ENCODE measurements at regions not wholly inside any gene's neighbourhood (a gene's known extent, or its start where the extent isn't known, plus 50 kb on each side); places are given as distances from the start of the nearest gene placed in this dataset.
"Not testable (repeated sequence)": the region's sequence is repeated elsewhere in the genome, so short reads cannot be mapped to it uniquely, and the experiment has no call there.

DNA sequence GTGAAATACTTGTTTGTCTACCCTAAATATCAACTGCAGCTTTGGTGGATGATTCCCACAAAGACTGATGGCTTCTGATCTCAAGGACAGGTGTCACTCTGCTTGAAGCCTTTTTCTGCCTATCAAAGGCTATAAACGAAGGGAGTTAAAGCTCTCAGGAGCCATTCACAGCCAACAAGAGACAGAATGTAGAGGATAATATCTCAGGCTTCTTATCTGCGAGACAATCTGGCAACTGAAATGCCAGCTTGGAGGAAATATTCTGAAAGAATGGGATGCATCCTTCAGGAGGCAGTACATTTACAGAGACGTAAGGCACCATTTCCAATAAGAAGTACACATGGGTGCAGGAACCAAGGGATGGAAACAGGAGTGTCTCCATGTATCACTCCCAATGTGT lies 549.4 kb downstream of the GPAM start:
- no peak for DNase-seq

DNA sequence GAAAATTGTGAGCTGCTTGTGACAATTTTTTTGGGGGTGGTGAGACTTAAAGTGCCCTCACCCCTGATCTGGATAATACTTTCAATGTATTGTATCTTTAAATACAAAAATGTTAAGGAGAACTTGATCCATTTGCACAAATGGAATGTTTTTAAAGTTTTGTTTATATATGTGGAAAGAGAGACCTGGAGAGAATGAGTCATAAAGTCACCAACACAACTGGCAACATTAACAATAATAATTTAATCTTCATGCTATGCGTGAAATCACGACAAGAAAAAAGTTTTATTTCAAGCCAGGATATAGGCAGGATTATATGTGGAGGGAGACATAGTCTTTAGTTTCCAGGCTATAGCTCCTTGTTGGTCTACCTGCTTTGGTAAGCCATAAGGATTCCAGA lies 537.5 kb downstream of the GPAM start:
- no peak for DNase-seq

DNA sequence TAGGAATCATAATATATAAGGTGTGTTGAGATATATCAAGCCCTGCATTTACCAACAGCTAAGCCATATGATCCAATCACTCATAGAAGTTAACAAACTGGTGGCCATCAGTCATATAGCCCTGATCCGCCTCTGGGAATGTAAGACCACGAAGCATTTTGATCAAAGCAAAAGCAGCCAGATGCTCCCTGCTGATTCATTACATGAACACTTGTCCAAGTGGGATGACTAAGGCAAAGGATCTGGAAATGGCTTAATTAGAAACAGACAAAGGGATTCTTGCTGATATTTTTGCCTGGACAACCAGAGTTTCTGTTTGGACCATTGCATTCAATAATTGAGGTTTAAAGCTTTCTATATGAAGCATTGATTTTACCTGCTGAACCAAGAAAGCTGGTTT lies 535.5 kb downstream of the GPAM start:
- no peak for DNase-seq

DNA sequence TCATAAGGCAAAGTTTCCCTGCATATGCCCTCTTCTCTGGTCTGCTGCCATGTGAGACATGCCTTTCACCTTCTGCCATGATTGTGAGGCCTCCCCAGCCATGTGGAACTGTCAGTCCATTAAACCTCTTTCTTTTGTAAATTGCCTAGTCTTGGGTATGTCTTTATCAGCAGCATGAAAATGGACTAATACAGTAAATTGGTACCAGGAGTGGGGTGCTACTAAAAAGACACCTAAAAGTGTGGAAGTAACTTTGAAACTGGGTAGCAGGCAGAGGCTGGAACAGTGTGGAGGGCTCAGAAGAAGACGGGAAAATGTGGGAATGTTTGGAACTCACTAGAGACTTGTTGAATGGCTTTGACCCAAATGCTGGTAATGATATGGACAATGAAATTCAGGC lies 534.5 kb downstream of the GPAM start:
- not testable (repeated sequence) for DNase-seq

DNA sequence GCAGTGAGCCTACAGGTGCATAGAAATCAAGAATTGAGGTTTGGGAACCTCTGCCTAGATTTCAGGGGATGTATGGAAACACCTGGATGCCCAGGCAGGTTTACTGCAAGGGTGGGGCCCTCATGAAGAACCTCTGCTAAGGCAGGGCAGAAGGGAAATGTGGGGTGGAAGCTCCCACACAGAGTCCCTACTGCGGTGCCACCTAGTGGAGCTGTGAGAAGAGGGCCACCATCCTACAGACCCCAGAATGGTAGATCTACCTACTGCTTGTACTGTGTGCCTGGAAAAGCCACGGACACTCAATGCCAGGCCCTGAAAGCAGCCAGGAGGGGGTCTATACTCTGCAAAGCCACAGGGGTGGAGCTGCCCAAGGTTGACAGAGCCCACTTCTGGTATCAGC lies 533.5 kb downstream of the GPAM start:
- no peak for DNase-seq

DNA sequence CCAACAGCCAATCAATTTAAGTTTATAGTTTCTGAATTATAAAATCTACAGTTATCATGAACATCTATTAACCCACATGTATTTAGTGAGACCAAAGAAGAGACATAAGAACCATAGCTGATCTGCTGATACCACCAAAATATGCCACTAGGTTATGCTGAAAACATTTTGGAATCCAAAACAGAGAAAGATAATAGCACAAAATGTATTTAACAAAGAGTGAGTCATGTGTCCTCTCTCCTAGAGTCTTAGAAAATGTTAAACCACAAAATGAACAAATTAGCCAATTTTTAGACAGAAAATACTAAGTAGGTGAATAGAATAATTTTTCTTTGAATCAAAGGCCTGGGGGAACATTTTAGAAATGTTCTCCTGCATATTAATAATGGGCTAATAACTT lies 527.5 kb downstream of the GPAM start:
- no peak for DNase-seq

DNA sequence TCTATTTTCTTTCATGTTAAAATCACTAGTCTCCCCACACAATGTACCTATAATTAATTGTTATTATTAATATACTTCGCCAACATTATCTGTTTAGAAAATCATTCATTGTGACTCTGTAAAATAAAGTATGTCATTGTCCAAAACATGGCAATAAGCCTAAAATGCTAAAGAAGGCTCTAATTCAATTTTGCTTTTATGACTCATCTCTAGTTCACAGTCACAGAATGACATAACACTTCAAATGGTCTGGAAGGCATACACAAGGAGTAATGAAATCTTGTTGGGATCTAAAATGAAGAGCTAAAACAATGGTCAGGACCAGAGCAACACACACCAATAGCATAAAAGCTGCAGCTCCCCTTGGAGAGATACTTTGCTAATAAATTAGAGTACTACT lies 505.8 kb downstream of the GPAM start:
- DNase-seq = no peak

DNA sequence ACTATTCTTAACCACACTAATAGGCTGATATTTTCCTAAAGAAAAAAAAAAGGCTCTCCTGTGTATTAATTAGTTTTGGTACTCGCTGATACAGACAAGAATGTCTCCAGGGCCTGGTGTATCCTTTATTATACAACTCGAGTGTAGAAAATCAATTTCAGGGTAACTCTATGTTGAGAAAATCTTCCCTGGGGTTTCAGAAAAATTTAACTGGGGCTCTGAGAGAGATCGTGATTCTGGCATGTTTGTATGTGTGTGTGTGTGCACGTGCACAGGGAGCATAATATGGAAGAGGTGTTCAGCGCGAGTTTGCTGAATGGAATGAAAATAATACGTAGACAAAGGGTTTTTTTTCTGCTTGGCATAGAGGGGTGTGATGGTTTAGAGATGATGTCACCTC lies 496.8 kb downstream of the GPAM start:
- DNase-seq = no peak

DNA sequence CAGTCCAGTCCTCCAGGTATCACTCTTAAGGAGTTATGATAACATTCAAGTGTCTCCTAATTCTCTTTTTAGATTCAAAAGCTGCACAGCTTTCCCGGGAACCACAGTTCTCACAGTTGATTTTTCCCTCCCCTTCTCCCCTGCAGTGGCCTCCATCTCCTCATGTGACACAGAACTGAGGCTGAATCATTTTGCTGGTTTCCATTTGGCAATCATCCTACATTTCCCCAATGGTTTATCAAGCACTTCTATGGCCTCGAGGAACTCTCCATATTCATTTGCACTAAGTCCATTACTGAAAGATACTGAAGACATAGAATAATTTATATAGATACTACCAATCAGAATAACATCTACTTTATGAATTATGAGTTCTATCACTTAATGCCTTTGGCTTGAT lies 484.9 kb downstream of the GPAM start:
- no peak for DNase-seq

DNA sequence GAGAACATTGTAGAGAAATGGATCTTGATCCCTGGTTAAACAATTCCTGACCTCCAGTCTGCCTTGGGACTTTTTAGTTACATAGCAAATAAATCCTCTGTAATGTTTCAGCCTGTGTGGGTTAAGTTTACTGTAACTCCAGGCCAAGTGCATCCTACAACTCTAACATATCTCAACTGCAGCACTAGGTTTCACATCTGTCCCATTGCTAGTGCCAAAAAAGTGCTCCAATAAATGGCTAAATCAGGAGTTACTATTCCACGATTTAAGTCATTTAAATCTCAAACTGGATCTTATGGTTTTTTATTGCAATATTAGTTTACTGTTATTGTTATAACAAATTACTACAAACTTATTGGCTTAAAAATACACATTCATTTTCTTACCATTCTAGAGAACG lies 479.6 kb downstream of the GPAM start:
- no peak for DNase-seq

DNA sequence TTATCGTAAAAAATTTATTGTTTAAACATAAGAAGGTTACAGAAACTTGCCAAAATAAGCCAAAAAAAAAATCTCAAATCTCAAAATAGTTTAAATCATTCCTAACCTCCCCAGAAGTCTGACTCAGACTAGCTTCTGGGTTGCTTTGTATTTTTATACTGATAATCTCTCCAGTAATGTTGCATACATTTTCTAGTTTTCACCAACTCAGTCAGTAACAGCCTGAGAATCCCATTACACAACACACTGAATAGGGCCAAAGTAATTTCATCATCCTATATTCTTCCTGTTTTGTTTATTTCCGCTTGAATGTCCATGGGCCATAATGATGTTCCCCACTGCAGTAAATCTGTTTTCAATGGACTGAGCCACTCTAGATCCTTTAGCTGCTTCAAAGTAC lies 478.5 kb downstream of the GPAM start:
- DNase-seq = no peak

DNA sequence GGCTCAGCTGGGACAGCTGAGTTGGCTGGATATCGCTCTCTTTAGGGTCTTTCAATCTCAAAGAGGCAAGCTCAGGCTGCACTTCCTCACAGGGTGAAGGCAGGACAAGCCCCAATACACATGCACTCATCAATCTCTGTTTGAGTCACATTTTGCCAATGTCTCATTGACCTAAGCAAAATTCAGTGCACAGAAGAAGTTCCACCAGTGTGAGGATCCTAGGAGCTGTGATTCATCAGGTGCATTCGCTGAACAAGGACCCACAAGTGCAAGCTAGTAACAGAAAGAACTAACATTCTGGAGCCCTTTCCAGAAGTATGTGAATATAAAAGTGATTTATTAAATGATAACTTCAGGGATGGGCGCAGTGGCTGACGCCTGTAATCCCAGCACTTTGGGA lies 477.2 kb downstream of the GPAM start:
- DNase-seq = no peak

DNA sequence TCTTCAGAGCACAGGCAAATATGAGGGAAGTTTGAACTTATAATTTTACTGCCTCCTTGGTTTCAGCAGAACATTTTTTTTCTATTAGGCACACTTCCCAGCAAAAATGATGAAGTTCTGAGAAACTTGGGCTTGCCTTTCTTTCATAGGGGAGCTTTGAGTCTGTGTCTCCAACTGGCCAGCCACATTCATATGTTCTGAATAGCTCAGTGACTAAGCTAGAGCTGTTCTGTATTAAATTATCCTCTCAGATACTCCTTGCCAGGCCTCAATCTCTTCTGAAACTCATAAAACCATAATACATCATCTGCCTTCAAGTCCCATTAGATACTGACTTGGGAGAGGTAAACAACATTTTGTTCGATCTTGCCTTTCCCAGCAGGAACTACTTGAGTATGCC lies 476.5 kb downstream of the GPAM start:
- no peak for DNase-seq

DNA sequence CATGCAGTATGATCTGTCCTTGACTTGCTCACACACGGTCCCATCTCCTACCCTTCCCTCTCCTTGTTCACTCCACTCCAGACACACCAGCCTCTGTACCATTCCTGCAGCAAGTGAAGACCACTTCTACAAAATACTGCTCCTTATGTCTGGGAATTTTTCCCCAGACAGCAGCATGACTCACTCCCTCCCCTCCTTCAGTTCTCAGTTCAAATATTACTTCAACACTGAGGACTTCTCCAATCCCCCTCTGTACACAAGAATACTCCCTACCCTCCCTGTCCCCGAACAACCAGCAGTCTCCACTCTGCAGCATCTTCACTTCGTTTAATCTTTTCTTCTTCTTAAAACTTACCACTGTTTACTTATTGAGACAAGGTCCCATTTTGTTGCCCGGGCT lies 474.0 kb downstream of the GPAM start:
- DNase-seq = no peak

DNA sequence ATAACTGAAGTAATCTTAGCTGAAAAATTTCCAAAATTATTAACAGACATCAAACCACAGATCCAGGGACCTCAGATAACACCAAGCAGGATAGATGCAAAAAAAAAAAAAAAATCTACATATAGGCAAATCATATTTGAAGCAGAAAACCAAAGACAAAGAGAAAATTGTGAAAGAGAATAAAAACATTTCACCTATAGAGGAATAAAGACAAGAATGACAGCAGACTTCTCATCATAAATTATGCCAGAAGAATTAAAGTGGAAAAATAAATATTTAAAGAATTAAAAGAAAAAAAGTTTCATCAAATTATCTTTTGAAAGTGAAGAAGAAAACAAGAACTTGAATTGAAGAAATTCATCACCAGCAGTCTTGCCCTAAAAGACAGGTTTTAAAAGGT lies 467.5 kb downstream of the GPAM start:
- no peak for DNase-seq

DNA sequence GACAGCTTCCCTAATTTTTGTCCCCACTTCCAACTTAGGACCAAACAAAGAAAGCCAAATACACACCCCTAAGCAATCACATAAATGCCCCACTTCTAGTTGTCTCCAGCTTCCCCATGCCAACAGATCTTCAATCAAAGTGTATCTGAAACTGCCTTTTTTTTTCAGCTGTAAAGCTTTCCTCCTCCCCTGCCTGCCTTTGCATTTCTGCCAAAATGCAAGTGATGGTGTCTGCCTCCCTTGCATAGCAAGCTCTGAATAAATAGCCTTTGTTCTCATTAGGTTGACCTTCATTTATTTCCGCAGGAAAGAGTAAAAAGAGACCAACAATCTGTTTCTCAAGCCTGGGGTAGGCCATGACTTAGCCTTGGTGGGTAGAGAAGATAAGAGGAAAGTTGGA lies 459.4 kb downstream of the GPAM start:
- no peak for DNase-seq

DNA sequence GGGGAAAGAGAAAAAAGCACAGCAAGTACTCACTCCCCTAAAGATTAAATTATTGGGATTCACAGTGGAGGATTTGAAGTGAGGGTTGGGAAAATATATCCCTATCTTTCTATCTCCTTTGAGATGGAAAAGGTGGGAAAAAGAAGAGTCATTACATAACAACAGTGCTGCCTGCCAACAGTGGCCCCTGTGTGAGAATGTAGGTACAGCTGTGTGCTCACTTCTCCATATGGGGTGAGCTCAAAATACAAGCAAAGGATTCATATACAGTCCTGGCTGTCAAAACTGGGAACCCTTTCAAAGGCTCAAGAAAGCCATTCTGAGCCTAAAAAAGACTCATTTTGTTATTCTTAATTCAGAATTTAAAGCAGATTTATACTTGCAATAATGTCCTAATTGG lies 458.5 kb downstream of the GPAM start:
- no peak for DNase-seq

DNA sequence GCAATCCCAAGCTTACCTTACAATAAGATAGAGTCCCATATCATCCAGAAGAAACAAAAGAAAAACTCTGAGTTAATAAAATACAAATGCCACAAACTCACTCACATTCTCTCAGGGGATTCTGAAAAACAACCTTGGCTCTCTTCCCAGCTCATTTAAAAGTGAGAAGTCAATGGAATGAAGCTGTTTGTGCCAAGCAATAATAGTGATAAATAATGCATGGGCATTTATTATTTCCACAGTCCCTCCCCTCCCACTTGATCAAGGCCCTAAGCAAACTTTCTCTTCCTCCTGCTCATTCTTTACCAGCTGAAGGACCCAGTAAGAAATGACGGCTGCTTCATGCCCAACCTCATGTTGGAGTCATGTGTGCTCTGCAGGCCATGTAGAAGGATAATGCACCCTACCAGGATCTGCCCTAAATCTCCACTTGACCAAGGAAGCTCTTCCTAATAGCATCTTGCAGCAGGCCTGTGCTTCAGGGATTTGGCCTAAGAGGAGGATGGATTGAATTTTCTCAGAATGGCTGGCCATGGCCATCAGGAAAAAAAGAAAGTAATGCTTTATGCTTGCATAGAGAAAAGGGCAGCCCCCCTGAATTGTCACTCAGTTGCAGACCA lies 451.3 kb downstream of the GPAM start:
- DNase-seq = no peak

DNA sequence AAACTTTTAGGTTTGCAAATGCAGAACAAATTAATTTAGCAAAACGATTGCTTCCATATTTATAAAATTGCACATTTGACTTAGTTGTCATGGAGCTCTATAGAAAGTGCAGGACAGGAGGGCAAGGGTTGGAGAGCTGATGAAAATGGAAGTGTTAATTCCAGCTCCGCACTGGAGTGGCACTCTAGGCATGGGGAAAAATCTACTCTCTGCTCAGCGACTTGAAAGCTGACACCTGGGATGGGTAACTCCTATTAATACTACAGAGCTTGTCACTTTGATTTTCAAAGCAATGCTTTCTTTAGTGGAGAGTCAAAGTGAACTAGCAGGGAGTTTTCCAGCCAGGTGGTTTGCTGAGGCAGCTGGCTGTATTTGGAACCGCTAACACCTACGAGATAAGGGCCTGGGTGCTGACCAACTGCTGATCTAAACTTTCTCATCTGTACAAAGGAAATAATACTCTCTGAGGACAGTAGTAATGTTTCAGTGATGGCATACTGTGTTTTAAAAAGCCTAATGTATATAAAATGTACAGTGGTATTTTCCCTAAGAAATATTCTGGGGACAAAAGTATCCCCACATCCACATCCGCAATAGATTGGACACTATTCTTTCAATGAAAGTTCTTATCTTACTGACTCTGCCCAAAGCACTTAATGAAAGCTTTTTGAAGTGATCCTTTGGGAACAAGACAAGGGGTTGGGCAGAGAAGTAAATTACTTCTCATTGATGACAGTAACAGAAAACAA lies 444.3 kb downstream of the GPAM start:
- no peak for DNase-seq

DNA sequence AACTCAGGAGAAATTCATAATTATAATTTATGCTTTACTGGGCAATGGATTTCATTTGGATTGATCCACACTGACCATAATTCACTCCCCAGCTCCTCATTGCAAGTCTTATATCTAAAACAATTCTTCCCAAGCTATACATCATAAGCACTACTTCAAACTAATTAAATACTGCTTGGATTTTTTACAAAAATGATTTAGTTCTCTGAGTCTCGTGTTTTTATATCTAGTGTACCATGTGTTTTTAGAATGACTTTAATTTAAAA lies 443.8 kb downstream of the GPAM start:
- no peak for DNase-seq

DNA sequence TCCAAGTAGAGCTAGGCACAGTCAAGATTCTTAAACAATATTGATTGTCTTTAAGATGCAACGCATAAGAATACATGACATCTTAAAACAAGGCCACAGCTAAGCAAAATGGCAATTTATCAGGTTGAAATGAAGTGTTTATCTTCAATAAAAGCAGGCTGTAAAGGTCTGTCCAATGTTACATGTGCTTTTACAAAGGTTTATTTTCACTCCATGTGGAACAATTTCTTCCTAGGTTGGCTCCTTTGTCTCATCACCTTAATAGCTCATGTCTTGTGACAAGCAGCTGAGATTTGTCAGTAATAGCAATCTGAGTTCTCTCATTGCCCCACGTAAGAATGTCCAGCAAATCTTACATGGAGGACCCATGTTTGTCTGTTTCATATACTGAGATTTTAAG lies 437.6 kb downstream of the GPAM start:
- DNase-seq = no peak

DNA sequence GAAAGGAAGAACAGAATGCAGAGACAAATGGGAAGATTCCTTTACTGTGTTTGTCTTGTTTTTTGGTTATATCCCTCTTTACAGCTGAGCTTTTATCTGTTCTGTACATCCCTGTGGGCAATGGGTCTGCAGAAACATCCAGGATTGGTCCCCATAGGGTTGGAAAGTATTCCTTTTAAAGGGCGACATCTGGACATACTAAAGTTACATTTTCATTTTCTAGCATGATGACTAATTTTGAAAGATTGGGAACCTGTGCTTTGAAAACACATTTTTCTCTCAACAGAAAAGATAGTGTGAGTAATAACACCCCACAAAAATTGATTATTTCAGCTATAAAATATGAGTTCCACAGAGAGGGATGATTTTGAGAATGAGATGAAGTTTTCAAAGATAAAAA lies 435.8 kb downstream of the GPAM start:
- DNase-seq = no peak

DNA sequence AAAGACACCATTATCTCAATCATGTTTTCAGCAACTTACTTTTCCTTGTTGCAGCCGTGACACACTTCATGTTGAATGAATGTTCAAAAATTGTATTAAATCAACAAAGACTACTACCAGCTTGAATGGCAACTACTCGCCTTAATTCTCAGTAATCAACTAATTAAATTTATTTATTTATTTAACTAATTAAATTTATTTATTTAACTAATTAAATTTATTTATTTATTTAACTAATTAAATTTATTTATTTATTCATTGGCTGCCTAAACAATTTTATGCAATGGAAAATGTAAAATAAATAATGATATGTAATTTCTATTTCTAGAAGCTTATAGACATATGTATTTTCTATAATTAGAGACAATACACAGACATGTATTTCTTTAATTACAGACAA lies 435.4 kb downstream of the GPAM start:
- DNase-seq = no peak

DNA sequence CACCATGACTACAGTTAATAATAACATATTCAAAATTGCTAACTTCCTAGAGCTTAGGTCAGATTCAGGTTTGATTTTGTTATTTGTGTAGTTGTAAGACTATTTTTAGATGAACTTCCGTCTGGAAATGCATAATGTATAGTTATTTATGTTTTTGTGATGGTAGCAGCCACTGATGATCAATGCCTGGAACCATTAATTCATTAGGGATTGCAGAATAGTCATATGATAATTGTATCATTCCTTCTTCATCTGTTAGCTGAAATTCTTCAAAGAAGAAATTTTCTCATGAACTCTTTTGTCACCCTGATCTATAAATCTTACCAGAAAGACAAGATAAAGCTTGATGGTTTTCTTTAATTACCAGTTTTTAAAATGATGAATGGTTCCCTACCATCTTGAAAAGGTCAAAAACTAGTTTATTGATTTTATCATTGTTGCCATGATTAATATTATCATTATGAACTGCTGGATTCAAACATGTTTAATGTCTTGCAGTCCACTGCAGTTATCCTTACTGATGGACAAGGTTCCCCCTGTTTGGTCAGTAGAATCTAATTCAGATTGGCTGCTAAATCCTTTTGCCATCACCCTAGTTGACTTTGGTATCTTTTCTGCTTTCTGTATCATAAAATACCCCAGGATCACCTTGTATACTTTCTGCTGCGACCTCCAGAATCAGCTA lies 433.3 kb downstream of the GPAM start:
- DNase-seq = no peak

Measured in kidney glomerular epithelial cell (primary cell).